CD4-positive, alpha-beta T cell treated with Interleukin-17A for 1 hour (primary cell): ENCODE measurements at regions not wholly inside any gene's neighbourhood (a gene's known extent, or its start where the extent isn't known, plus 50 kb on each side); places are given as distances from the start of the nearest gene placed in this dataset.
"Not testable (repeated sequence)": the region's sequence is repeated elsewhere in the genome, so short reads cannot be mapped to it uniquely, and the experiment has no call there.

Experiments used
- DNase-seq: peaks from one replicate; pipeline ENCODE4 v3.0.0-alpha.2; 2020

DNA sequence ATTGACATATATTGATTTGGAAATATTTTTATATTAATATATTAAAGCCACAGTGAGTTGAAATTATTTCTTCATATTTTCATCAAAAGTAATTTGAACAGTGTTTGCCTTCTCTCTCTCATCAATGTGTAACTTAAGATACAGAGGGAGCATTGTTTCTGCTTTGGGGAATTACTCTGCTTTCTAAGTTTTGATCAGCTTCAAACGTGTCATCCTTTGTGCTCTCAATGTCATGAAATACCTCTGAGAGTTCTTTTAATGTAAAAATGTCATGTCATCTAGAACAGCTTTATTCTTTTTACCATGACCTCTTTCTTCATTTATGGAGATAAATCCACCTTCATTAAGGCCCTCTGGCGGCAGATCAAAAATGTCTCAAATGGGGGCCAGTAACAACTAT, 259.4 kb upstream of the STXBP5 start:
- no peak for DNase-seq

DNA sequence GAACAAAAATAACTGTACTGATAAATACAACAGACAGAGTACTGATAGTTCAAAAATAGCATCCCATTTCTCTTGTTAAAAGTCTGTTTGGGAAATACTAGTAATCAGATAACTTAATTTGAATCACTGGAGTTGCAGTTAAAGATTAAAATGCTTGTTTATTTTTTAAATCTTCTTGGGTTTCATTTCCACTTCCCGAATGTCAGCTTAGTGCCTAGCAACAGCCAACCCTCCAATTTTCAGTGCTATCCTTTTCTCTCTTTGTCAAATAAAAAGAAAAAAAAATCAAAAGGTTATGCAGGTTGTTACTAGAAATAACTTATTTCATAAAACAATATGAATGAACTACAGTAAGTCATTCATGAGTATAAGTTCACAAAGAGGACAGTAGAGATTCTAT, 257.7 kb upstream of the STXBP5 start:
- no peak for DNase-seq

DNA sequence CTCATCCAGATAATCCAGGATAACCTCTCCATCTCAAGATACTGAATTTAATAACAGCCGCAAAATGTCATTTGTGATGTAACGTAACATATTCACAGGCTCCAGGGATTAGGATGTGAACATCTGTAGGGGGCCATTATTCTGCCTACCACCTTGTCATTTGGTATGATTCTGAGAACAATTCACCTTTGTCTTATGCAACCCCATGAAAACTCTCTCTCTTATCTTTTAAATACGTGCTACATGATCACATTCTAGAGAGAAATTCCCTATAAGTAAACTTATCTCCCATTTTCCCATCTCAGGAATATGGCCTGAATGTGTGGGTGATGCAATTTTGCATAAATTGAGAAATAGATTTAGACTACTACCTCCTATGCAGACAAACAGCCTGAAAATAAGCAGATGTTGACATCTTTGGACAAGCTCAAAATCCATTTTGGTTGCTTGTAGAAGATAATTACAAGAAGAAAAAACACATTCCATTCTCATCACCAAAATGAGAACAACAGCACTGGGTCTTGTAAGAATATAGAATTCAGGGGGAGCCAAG, 255.4 kb upstream of the STXBP5 start:
- no peak for DNase-seq

DNA sequence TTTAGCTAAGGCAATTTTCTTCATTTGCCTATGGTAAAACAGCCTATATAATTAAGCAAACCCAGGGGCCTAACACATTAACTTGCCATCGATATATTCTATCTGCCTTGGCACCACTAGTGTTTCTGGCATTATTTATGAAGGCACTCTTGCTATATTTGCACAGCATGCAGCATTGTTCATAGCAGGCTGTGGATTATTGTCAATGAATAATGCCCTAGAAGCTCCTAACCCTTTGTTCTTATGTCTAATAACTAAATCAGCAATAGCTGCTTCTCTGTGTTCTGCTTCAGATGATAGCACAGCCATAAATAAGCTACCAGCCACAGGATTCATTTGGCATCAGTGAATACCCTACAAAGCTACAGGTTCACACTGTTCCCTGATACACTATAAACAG, 254.8 kb upstream of the STXBP5 start:
- no peak for DNase-seq

DNA sequence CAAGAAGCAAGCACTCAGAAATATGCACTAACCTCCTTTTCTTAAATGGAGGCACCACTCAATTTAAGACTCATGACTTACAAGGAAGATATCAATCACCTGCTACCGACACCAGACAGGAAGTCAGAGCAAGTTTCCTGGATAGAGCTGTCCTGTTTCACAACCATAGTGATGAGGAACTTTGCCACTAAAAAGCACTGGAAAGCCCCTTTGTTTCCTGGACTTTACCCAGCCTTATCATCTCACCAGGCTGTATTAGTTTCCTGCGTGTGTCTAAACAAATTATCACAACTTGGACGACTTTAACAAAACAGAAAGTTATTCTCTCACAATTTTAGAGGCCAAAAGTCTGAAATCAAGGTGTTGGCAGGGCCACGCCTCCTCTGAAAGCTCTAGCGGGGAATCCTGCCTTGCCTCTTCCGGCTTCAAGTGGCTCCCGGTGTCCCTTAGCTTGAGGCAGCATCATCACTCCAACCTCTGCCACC, 253.8 kb upstream of the STXBP5 start:
- peak; percentile 23 for DNase-seq

DNA sequence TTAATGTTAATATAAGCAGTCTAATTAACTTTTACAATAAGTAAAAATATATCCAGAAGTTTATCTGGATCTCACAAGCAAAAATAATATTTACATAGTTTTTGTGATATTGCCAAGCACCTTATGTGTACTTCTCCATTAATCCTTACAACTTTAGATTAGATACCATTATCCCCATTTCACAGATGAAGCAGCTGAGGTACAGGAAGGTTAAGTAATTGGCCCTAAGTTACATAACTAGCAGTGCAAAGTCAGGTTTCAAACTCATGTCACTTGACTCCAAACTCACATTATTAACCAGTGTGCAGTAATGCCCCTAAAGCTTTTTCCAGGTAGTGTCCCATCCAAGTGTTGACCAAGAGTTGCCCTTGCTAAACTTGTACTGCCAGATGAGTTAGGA, 248.6 kb upstream of the STXBP5 start:
- DNase-seq: no peak

DNA sequence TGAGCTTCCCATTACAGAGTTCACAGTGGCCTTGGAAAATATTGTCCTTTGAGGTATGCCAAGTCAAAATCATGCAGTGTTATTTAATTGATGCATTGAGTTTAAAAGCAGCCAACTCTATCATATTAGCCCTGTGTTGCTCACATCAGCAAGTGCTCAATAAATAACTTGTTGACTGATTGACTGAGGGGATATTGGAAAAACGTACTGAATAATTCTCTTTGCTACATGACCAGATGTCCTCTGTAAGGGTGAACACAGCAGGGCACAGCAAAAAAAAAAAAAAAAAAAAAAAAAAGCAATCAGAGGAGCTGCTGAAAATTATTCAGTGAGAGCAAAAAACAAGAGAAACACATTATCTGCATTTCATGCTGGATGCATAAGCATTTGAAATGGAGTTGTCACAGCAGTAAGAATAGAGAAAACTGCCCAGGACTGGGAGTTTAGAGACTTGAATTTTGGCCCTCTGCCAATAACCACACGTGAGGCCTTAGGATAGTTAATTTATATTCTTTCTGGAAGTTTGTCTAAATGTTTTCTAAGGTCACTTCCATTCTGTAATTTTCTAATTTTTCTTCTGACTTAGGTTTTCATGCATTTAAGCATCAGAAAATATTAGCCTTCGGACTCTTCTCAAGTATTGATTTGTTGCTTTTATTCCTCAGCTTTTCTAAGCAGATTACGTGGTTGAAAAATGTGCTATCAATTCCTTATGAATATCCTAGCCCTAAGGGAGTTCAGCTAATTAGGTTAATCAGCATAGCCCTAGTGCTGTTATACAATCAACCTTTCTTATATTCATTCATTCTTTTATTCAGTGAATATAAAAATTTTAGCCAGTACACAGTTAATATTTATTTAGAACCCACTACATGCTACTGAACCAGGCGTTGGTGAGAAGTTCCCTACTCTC, 246.8 kb upstream of the STXBP5 start:
- no peak for DNase-seq

DNA sequence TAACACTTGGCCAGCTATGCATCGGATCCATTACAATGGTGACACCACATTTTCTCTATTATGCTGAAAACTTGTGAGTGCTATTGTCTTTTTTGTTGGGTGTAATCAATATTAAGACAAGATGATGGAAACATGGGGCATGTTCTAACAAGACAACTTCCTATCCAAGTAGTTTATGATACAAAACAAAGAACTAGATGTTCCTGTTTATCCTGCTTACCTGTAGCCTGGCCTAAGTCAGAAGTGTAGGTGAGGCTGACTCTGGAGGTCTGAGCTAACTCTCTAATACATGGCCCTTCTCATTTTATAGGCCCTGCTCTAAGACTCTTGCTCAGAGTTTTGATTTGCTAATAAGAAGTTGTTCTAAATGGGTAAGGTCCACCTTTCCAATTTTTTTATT, 242.4 kb upstream of the STXBP5 start:
- DNase-seq: no peak

DNA sequence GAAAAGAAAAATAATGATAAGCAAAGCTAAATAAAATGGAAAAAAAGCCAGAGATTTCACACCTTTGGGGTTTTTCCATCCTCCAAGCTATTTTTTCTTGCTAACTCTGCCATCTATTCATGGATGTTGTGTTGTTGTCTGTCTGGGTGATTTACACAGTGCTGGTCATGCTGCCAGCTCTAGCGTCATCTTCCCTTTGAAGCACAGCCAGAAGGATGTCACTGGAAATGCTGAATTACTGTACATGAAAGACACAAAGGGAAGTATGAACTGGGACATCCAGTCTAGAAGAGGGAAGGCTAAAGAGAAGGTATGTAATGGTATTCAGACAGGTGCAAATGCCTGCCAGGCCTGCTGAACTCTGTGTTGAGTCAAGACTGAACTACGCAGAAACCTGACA, 241.9 kb upstream of the STXBP5 start:
- no peak for DNase-seq

DNA sequence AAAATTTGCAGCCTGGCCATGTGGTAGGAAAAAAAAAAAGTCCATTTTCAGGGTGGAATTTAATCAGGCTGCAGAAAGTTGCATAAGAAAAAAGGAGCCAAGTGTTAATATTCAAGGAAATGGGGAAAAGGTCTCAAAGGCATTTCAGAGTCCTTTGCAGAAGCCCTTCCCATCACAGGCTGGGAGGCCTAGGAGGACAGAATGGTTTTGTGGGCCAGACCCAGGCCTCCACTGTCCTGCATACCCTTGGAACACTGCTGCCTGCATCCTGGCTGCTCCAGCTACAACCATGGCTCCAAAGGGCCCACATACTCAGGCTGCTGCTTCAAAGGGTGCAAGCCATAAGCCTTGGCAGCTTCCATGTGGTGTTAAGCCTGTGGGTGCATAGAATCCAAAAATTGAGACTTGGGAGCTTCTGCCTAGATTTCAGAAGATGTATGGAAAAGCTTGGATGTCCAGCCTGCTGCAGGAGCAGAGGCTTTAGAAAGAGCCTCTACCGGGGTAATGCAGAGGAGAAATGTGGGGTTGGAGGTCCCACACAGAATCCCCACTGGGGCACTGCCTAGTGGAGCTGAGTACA, 239.0 kb upstream of the STXBP5 start:
- no peak for DNase-seq

DNA sequence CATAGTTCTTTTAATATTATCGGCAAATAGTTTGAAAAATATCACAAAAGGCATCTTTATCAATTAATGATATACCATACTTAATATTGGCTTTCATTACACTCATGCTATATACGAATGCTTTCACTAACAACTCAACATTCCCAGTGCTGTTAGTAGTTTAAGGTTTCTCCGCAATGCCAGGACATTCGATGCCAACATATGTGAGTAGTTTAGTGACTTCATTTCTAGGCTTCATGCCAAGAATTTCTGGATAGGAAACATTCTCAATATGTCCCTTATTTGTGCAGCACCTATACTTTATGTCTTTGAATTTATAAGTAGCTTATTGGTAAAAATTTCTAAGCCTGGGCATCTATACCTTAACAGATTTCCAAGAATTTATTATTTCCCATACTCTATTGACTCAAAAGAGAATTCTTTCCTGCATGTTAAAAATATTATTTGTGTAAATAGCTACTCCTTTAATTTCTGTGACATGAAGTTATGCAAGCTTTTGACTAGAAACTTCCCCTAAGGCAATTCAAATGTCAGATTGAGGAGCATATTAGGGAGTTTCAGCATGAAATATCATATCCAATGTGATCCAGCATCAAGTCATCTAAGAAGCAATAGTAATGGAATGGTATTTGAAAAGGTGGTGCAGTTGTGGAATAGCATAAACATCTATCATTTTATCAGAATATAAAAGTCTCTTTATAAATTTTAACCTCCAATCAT, 236.0 kb upstream of the STXBP5 start:
- DNase-seq: no peak

DNA sequence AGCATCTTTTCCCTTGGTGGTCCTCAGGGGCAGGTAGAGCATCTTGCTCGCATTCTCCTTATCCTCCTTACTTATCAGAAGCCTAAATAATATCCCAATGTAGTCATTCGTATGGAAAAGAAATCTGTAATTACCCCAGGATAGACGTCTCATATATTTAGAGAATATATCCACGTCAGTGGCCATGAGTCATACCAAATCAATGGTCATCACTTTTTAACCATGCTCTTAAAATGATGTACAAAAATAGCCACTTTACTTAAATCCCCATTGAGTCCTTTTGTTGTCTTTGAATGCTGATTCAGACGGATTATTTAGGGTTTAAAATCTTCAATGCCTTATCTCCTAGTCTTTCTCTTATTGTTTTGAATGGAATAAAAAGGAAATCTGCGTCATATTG, 231.7 kb upstream of the STXBP5 start:
- no peak for DNase-seq

DNA sequence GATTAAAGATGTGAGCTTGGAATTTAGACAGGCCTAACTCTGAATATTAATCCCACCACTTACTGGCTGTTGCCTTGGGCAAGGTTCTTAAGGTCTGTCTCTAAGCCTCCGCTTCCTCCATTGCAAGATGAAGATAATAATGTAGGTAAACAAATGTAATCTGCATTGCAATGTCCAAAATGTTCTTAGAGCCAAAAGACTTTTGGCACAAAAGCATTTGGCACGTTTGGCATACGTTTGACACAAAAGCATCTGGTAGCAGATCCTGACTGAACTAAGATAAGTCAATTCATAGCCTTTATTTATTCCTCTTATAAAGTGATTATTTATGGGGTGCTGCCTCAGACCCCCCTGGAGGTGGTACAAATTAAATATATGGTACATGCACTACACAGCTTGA, 229.9 kb upstream of the STXBP5 start:
- DNase-seq: no peak

DNA sequence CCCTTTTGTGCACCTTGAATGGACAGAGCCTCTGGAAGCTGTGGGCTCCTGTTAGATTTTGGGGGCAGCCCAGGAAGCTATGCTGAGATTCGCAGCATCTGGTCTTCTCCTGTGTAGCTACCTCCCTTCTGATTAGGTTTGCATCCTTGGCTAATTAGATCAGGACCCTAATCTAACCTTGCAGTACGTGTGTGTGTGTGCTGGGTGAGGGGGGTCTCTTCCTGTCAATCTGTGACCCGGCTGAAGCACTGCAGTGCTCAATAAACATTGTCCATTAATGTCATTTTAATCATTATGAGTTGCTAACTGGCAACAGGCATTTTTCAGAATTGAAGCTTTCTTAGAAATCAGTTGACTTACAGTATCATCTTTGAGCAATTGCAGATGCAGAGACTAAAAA, 229.1 kb upstream of the STXBP5 start:
- DNase-seq: no peak

DNA sequence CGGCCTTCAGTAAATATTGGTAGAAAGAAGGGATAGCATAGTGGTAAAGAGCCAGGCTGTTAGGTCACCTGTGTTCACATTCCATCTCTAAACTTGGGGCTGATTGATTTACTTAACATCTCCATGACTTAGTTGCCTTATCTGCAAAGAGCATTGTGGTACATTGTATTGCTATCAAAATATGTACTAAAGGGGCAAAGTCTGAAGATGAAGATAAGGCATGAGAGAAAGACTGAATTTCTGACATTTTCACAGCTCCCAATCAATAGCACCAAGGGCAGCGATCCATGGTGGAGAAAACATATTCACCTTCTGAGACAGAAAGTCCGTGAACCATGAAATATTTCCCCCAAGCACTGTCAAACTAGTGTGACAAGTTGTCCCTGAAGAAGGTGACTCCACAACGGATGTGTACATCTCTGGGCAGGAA, 223.3 kb upstream of the STXBP5 start:
- DNase-seq: no peak

DNA sequence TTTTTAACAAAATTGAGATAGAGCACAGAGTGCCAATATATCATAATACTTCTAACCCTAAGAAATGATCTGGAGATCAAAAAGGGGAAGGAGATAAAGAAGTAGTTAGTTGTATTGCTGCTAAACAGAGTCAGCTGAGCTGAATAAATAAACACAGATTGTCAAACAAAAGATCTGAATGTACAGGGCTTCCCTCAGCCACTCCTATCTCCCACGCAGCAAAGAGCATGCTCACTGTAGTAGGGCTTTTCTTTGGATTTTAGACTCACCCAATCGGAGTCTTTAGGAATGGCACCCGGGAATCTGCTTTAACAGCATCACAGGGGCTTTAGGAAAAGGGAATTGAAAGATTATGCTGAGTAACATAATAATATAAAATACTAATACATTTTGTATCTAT, 222.2 kb upstream of the STXBP5 start:
- no peak for DNase-seq

DNA sequence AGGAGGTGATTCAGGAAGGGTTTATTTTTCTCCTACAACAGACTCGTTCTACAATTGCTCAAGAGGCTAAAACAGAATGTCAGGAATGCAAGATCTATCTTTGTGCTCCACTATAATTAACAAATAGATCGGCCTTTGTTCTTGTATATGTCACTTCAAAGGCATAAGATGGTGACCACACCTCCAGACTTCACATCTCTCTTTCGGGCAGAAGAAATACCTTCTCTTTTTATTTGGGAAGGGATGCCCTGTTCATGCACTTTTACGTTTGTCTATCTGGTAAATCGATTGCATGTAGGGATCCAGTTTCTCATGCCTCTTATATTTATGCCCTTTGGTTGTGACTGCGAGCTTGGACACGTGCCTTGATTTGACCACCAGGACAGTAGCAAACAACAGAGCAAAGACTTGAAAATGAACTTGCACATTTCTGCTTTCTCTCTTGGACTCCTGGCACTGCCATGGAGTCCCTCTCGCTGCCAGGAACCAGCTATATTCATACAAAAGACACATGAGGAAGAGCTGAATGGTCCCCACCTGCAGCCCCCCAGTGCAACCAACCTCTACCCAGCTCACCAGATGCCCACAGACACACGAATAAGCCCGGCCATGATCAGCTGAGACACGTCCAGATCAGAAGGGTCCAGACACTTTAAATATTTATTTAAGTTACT, 219.8 kb upstream of the STXBP5 start:
- DNase-seq: no peak

DNA sequence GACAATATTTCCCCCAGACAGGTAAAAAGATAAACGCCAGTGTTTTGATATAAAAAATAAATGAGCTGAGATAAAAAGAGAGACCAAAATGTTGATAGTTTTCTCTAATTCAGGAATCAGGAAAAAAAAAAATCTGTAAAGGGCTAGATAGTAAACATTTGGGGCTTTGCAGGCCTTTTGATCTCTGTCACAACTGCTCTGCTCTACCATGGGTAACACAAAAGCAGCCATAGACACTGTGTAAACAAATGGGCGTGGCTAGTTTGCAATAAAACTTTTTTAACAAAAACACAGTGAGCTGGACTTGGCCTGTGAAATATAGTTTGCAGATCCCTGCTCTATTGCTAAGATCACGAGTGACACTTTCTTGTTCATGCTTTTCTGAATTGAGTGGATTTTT, 219.1 kb upstream of the STXBP5 start:
- no peak for DNase-seq

DNA sequence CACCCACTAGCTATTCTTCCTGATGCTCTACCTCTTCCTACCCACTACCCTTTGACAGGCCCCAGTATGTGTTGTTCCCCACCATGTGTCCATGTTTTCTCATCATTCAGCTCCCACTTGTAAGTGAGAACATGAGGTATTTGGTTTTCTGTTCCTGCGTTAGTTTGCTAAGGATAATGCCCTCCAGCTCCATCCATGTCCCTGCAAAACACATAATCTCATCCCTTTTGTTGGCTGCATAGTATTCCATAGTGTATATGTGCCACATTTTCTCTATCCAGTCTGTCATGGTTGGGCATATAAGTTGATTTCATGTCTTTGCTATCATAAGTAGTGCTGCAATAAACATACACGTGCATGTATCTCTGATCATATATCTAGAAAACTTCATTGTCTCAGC, 218.3 kb upstream of the STXBP5 start:
- DNase-seq: no peak

DNA sequence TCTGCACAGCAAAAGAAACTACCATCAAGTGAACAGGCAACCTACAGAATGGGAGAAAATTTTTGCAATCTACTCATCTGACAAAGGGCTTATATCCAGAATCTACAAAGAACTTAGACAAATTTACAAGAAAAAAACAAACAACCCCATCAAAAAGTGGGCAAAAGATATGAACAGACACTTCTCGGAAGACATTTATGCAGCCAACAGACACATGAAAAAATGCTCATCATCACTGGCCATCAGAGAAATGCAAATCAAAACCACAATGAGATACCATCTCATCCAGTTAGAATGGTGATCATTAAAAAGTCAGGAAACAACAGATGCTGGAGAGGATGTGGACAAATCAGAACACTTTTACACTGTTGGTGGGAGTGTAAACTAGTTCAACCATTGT, 216.3 kb upstream of the STXBP5 start:
- DNase-seq: not testable (repeated sequence)

DNA sequence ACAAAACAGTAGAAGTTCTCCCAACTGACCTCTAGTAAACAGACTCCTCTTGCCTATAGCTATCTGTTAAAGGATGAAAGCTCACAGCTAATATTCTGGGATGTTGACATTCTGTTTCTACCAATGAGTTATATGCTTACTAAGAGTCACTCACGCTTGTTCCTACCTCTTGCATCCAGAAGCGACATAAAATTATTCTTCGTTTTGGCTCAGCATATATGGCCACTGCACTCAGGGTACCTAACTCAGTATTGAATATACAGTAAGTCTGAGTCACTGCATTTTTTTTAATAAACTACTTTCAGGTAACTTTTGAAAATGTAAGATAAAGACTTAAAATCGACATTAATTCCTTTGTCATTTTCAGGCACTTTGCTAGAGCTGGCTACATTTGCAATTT, 214.4 kb upstream of the STXBP5 start:
- DNase-seq: no peak

DNA sequence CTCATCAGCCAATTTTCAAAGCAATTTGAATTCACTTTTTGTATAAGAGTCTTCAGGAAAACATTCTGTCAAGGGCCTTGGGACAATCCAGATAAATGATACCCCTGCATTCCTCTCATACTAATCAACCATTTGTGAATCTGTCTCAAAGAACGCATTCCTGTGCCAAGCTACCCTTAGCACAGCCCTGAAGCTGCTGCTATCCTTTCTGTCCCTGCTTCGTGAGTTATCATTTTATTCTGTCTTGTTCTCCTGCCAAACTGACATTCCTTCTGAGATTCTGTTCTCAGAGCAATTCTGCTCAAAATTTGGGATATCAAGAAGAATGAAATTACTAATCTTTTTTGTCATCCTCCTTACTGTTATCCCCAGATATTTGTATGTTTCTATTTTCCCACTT, 213.9 kb upstream of the STXBP5 start:
- no peak for DNase-seq
